ENCODE measurements at regions not wholly inside any gene's neighbourhood (a gene's known extent, or its start where the extent isn't known, plus 50 kb on each side); places are given as distances from the start of the nearest gene placed in this dataset.

- no peaks in the 10 kb centered on the region for H3K36me3 Mint-ChIP-seq
- DNase-seq = no peak
- no peaks in the 10 kb centered on the region for H3K27me3 Mint-ChIP-seq
- no peak overlapping the region for H3K4me3 Mint-ChIP-seq
- H3K27ac Mint-ChIP-seq = no peak overlapping the region
- no peaks in the 10 kb centered on the region for H3K4me1 Mint-ChIP-seq
- H3K9me3 Mint-ChIP-seq = no peaks in the 10 kb centered on the region
These were observed 840.9 kb downstream of the GALR1 start for GRCh38 chr18:78090584-78090983.

DNA sequence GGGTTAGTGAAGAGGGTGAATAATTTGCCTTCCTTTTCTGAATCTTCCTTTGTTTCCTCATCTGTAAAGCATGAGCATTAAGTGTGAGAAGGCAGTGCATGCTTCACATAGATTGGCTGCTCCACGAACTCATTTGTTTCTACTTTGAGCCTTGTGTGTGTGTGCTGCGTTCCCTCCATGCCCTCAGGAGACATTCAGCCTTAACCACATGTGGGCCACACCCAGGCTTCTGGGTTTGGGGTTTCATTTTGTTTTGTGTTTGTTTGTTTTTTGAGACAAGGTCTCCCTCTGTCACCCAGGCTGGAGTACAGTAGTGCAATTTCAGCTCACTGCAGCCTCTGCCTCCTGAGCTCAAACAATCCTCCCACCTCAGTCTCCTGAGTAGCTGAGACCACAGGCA, 843.3 kb downstream of the GALR1 start:
- Mint-ChIP-seq H3K36me3 (no peaks in the 10 kb centered on the region), H3K4me1 (no peaks in the 10 kb centered on the region), H3K9me3 (no peaks in the 10 kb centered on the region)

GRCh38 chr18:78099979-78100588, 850.4 kb downstream of the GALR1 start:
- no peak for DNase-seq
- Mint-ChIP-seq H3K27me3 (no peaks in the 10 kb centered on the region), H3K4me1 (no peaks in the 10 kb centered on the region), H3K9me3 (no peaks in the 10 kb centered on the region), H3K36me3 (no peaks in the 10 kb centered on the region), H3K4me3 (no peak overlapping the region), H3K27ac (no peak overlapping the region)

More for the DNA sequence above, 843.3 kb downstream of the GALR1 start:
- no peak for DNase-seq
- Mint-ChIP-seq H3K27me3 (no peaks in the 10 kb centered on the region), H3K4me3 (no peak overlapping the region), H3K27ac (no peak overlapping the region)

DNA sequence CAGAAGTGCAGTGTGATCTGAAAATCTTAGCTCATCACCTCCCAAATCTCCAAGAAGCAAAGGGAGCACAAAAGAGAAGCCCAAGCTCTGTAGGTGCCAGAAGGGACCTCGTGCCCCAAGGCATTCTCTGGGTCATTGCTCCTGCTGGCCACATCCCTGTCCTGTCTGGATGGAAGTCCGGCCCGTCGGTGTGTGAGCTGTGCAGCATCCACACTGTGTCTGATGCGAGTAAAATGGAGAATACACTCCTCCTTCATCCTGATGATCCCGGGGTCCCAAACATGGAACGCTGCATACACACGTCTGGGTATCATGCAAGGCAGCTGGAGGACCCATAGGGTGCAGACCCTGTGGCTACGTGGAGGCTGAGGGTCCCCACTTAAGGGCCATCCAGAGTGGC, 851.4 kb downstream of the GALR1 start:
- H3K36me3 Mint-ChIP-seq = no peaks in the 10 kb centered on the region
- no peaks in the 10 kb centered on the region for H3K9me3 Mint-ChIP-seq
- no peaks in the 10 kb centered on the region for H3K27me3 Mint-ChIP-seq
- DNase-seq = no peak
- H3K4me1 Mint-ChIP-seq = no peaks in the 10 kb centered on the region
- H3K27ac Mint-ChIP-seq = no peak overlapping the region
- no peak overlapping the region for H3K4me3 Mint-ChIP-seq

- Mint-ChIP-seq H3K36me3 (no peaks in the 10 kb centered on the region), H3K27ac (no peak overlapping the region), H3K4me3 (no peak overlapping the region), H3K27me3 (no peaks in the 10 kb centered on the region), H3K9me3 (no peaks in the 10 kb centered on the region), H3K4me1 (no peaks in the 10 kb centered on the region)
- no peak for DNase-seq
These were observed 852.5 kb downstream of the GALR1 start for GRCh38 chr18:78102135-78102534.

DNA sequence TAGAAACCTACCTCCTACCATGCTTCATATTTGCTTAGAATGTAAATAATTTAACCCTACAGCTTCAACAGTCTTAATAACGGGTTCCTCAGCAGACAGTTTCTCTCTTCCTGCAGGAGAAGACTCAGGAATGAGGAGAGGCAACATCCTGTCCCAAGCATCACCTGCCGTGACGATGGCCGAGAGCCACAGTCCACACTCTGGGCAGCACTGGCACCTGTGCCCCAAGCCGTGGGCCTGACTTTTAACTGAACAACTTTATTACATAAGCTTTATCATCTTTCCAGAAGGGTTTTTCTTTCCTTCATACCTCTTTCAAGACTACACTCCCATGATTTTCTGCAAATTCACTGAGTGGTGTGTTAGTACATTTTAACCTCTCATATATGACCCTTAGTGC, 856.0 kb downstream of the GALR1 start:
- peaks cover 4% of the 10 kb centered on the region for H3K27me3 Mint-ChIP-seq
- H3K9me3 Mint-ChIP-seq = no peaks in the 10 kb centered on the region
- no peak overlapping the region for H3K4me3 Mint-ChIP-seq
- no peak overlapping the region for H3K27ac Mint-ChIP-seq
- no peak for DNase-seq
- H3K4me1 Mint-ChIP-seq = no peaks in the 10 kb centered on the region
- H3K36me3 Mint-ChIP-seq = no peaks in the 10 kb centered on the region

- H3K27me3 Mint-ChIP-seq = peaks cover 4% of the 10 kb centered on the region
- no peaks in the 10 kb centered on the region for H3K4me1 Mint-ChIP-seq
- DNase-seq = no peak
- H3K27ac Mint-ChIP-seq = no peak overlapping the region
- no peak overlapping the region for H3K4me3 Mint-ChIP-seq
- H3K36me3 Mint-ChIP-seq = no peaks in the 10 kb centered on the region
- no peaks in the 10 kb centered on the region for H3K9me3 Mint-ChIP-seq
These were observed 857.3 kb downstream of the GALR1 start for GRCh38 chr18:78106946-78107345.

- H3K27ac Mint-ChIP-seq = no peak overlapping the region
- H3K27me3 Mint-ChIP-seq = peaks cover 4% of the 10 kb centered on the region
- no peaks in the 10 kb centered on the region for H3K36me3 Mint-ChIP-seq
- DNase-seq = no peak
- H3K4me3 Mint-ChIP-seq = no peak overlapping the region
- no peaks in the 10 kb centered on the region for H3K9me3 Mint-ChIP-seq
- H3K4me1 Mint-ChIP-seq = no peaks in the 10 kb centered on the region
These were observed 857.7 kb downstream of the GALR1 start for GRCh38 chr18:78107363-78107762.

DNA sequence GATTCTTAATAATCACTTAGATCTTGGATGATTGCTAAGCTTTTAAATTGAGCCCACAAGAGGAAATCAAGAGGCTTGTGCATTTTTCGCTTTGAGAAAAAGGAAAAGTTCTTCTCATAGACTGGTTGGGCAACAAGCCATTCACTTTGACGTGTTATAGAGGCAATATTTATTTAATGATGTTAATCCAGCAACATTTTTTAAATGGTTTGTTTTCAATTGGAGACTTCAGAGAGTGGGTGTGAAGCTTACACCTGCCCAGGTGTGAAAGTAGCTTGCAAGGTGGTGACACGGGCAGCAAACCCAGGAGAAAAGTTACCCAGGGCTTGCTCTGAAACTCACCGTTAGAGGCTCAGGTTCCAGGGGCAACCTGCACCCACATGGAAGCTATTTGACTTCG, 858.9 kb downstream of the GALR1 start:
- H3K36me3 Mint-ChIP-seq = no peaks in the 10 kb centered on the region
- no peak overlapping the region for H3K4me3 Mint-ChIP-seq
- no peak for DNase-seq
- H3K4me1 Mint-ChIP-seq = no peaks in the 10 kb centered on the region
- H3K27ac Mint-ChIP-seq = no peak overlapping the region
- peaks cover 4% of the 10 kb centered on the region for H3K27me3 Mint-ChIP-seq
- H3K9me3 Mint-ChIP-seq = no peaks in the 10 kb centered on the region

DNA sequence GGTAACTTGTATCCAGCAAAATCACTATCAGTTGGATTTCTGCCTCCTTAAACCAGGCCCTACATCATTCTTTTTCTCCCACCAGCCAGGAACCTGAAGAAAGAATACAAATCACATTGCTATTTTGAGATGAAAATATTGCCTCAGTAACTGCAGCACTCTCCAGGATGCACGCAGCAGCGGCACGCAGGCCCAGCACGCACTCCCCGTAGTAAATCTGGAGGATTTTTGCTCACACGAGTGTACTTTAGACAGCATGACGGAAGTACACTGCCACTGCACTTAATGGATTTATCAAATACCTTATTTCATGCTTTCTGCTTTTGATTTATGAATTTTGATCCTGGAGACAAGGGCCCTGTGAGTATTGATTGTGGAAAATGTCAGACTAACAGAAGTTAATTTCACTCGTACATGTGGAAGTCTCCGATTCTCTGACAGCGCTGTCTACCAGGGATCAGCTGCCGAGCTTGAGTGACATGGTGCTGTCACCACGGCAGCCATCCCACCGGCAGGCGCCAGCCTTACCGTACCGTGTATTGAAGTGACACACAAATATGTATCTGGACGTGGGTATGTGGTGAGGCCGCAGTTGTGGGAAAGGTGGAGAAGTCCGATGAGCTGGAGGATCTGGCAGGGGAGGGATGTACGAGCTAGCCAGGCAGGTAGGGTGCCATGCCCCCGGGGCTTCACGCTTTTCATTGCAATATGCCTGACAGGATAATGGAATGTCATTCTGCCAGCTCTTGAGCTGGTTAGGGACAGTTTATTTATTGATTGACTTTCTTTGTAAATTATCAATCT, 863.7 kb downstream of the GALR1 start:
- no peaks in the 10 kb centered on the region for H3K4me1 Mint-ChIP-seq
- no peaks in the 10 kb centered on the region for H3K36me3 Mint-ChIP-seq
- no peaks in the 10 kb centered on the region for H3K9me3 Mint-ChIP-seq
- H3K27ac Mint-ChIP-seq = no peak overlapping the region
- DNase-seq = no peak
- H3K27me3 Mint-ChIP-seq = peaks cover 4% of the 10 kb centered on the region
- H3K4me3 Mint-ChIP-seq = no peak overlapping the region

DNA sequence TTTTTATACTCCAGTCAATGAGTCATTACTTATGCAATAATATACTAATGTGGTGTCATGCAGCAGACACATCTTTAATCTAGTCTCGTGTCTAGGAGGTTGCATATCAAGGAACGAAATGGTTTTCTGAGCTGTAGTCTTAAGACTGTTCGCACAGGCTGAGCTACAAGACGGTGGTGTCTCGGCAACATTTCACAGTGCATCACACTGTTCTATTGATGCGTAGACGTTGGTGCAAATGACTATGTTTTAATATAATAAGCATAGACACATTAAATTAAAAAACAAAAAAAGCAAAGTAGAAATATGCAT, 864.2 kb downstream of the GALR1 start:
- Mint-ChIP-seq H3K27ac (no peak overlapping the region), H3K4me1 (no peaks in the 10 kb centered on the region), H3K27me3 (peaks cover 4% of the 10 kb centered on the region), H3K9me3 (peaks cover 3% of the 10 kb centered on the region), H3K36me3 (no peaks in the 10 kb centered on the region), H3K4me3 (no peak overlapping the region)
- DNase-seq = no peak

DNA sequence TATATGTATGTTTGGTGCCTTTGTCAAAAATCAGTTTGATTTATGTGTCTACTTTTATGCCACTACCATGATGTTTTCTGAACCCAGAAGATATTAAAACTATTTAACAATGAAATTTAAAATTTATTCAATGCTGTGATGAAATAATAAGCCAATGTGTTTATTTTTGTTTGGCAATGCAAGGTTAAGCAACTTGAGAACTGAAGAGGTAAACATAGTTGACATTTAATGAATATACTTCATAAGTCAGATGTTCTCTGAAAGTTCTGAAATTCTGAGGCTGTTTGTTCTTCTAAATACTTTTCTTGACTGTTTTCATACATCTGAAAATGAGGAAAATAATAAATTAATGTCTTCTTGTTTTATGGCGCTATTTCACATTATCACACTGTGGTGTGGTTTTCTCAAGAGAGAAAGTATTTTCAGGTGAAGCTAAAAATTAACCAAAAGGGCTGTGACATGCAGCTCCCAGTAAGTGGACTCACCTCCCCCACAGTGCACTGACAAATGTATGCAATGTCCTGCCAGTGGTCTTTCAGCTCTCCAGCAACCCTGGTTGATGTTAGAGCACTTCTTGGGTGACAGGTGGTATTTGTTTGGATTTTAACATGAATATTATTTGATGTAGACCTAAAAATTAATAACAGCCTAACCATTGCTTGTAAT, 863.6 kb upstream of the SALL3 start:
- H3K27ac Mint-ChIP-seq = no peak overlapping the region
- no peak for DNase-seq
- H3K4me3 Mint-ChIP-seq = no peak overlapping the region
- H3K9me3 Mint-ChIP-seq = peaks cover 7% of the 10 kb centered on the region
- H3K27me3 Mint-ChIP-seq = no peaks in the 10 kb centered on the region
- no peaks in the 10 kb centered on the region for H3K4me1 Mint-ChIP-seq
- no peaks in the 10 kb centered on the region for H3K36me3 Mint-ChIP-seq

DNA sequence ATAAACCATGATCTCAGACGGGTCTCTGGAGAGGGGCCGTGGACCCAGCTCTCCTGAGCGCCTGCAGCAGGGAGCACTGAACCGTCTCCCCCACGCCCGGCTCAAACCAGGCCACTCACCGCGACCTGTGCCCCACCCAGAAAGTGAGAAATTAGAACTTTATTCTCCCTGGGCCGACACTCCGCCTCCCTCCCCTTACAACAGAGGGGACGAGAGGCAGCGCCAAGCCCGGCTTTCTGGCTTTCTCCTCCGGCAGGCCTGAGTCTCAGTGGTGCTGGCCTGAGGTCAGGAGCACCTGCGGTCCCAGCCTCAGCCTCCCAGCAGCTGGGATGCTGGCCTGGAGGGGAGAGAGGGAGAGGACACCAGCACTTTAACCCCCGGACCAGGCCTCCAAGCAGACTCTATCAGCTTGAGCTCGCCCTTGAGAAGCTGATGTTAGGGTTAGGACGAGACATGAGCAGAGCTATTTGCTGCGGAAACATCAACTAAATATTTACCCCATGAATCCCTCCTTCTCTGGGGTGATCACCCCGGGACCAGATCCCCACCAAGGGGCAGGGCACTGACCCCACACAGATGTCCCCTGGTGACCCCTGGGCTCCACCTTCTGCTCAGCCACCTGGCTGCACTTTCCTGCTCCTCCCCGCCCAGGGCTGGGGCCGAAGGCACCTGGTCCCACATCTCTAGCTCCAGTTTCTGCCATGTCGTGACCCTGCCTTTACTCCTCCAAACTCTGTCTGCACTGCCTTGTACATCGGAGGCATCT, 856.3 kb upstream of the SALL3 start:
- peaks cover 15% of the 10 kb centered on the region for H3K9me3 Mint-ChIP-seq
- H3K4me1 Mint-ChIP-seq = no peaks in the 10 kb centered on the region
- H3K27me3 Mint-ChIP-seq = no peaks in the 10 kb centered on the region
- H3K4me3 Mint-ChIP-seq = no peak overlapping the region
- no peak overlapping the region for H3K27ac Mint-ChIP-seq
- DNase-seq = no peak
- H3K36me3 Mint-ChIP-seq = no peaks in the 10 kb centered on the region

GRCh38 chr18:78123926-78124797, 855.5 kb upstream of the SALL3 start:
- no peaks in the 10 kb centered on the region for H3K4me1 Mint-ChIP-seq
- H3K27me3 Mint-ChIP-seq = no peaks in the 10 kb centered on the region
- H3K9me3 Mint-ChIP-seq = peaks cover 12% of the 10 kb centered on the region
- H3K27ac Mint-ChIP-seq = no peak overlapping the region
- no peak for DNase-seq
- H3K36me3 Mint-ChIP-seq = no peaks in the 10 kb centered on the region
- no peak overlapping the region for H3K4me3 Mint-ChIP-seq

Measured in activated naive CD8-positive, alpha-beta T cell treated with anti-CD3 and anti-CD28 coated beads for 36 hours (primary cell).